ENCODE measurements at regions not wholly inside any gene's neighbourhood (a gene's known extent, or its start where the extent isn't known, plus 50 kb on each side); places are given as distances from the start of the nearest gene placed in this dataset.
"Not testable (repeated sequence)": the region's sequence is repeated elsewhere in the genome, so short reads cannot be mapped to it uniquely, and the experiment has no call there.

GRCh38 chr6:94144807-94145206 is 725.4 kb upstream of the EPHA7 start:
- intact Hi-C loops (cut with DNase I) = no loop called here
- no peak for DNase-seq (ENCODE audit: low spot score)

DNA sequence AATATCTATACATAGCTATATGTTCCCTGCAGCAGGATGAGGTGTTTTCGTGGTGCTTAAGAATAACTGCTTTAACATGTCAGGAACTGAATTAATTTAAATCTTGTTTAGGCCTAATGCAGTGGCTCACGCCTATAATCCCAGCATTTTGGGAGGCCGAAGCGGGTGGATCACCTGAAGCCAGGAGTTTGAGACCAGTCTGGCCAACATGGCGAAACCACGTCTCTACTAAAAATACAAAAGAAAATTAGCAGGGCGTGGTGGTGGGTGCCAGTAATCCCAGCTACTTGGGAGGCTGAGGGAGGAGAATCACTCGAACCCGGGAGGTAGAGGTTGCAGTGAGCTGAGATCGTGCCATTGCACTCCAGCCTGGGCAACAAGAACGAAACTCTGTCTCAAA is 717.8 kb upstream of the EPHA7 start:
- intact Hi-C loops (cut with DNase I); DNase-seq (ENCODE audit: low spot score): not testable (repeated sequence)

DNA sequence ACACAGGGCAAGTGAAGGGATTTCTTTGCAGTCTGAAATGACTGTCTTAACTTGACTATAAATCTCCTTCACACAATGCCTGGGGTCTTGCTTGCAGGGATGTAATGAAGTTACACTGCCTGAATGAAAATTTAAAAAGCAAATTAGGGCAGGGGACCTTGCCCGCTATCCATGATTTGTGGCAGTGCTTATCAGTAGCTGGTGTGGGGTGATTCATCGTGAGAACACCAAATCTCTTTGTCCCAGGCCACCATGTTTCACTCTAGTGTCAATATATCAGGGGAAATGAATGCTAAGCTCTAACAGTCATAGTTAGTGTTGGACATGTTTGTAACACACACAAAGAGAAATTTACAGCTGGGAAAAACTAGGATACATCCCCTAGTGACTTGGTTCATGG is 713.7 kb upstream of the EPHA7 start:
- DNase-seq (ENCODE audit: low spot score) = no peak
- intact Hi-C loops (cut with DNase I) = no loop called here

DNA sequence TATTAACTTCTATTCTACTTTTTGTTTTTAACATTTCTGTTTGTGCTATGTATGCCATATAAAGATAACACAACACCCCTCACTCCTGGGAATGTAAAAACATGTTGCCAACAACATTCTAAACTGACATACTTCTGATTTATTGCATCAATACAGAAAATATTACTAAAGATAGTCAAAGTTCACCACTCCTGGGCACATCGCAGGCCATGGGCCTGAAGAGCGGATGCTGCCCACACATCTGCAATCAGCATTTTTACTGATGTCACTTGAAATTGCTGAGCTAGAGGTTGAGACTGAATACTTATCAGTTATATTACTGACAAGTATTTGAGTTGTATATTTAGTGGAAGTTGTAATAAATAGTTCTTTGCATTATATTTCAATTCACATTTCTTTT is 711.9 kb upstream of the EPHA7 start:
- DNase-seq (ENCODE audit: low spot score) = no peak
- intact Hi-C loops (cut with DNase I) = no loop called here

DNA sequence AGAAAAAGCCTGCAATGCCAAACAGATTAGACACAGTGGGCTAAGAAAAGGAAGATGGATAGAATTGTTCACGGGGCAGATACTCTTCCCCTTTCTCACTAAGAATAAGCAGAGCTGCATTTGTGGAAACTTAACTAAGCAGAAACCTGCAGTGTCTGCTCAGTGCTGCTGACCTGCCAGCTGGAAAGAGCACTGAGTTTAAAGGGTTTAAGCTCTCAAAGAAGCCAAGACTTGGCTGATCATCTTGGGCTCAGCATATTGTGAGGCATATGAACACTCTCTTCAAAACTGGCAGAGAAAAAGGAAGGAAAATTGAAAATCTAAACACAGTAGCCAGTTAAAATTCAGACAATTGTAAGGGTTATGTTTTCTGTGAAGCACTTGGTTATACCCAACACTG is 711.1 kb upstream of the EPHA7 start:
- intact Hi-C loops (cut with DNase I) = no loop called here
- no peak for DNase-seq (ENCODE audit: low spot score)

DNA sequence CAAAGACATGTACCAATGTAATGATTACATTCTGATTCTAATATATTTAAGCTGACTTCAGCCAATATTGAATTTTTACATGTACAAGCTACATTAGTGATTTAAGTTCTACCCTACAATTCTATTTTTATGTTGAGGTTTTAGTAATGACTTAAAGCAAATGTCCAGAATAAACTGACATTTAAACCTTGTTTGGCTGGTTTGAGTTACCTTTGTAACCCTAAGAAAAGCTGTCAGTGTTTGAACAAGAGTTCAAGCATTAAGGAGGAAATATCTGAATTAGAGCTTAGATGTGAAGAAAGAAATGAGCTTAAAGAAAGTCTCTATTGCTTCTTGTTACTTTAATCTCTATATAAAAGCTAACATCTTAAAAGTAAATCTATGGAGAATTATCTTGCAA is 710.6 kb upstream of the EPHA7 start:
- intact Hi-C loops (cut with DNase I) = no loop called here
- DNase-seq (ENCODE audit: low spot score) = no peak

- DNase-seq (ENCODE audit: low spot score) = no peak
- intact Hi-C loops (cut with DNase I) = no loop called here
These were observed 708.4 kb upstream of the EPHA7 start for GRCh38 chr6:94127716-94128115.

- intact Hi-C loops (cut with DNase I) = no loop called here
- no peak for DNase-seq (ENCODE audit: low spot score)
These were observed 705.0 kb upstream of the EPHA7 start for GRCh38 chr6:94124333-94124732.

- intact Hi-C loops (cut with DNase I) = no loop called here
- no peak for DNase-seq (ENCODE audit: low spot score)
These were observed 701.7 kb upstream of the EPHA7 start for GRCh38 chr6:94121094-94121493.

DNA sequence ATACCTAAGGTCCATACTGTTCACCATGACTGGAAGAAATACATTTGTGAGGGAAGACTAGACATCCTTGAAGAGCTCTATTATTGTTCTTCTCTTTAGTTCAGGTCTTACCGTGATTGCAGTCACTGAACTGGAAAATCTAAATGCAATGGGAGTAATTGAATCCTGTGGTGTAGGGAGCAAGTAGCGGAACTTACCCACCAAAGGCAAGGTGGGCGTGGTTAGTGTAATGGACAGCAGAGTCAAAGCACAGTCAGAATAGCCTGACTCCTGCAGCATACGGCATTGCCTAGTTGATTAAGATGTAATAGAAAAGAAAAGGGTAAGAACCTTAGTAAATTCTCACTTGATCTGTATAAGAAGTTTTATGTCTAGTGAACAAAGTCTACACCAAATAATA is 679.7 kb upstream of the EPHA7 start:
- DNase-seq (ENCODE audit: low spot score) = no peak
- intact Hi-C loops (cut with DNase I) = no loop called here

DNA sequence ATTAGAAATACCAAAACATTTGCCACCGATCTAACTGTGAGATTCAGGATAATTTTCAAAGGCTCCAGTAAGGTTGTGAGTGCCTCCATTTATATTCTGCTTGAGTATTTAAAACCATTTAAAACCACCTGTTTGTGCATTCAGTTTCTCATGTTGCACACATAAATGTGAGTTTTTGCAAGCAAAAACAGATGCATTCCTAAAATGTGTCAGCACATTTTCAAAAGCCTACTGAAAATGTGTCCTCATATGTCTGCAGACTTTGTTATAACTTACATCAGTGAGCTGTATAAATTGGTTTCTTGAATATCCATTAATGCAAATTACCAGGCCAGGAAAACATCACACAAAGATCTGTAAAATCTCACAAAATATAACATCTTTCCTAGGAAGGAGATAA is 676.6 kb upstream of the EPHA7 start:
- intact Hi-C loops (cut with DNase I) = no loop called here
- DNase-seq (ENCODE audit: low spot score) = no peak

GRCh38 chr6:94089941-94090340 is 670.6 kb upstream of the EPHA7 start:
- DNase-seq (ENCODE audit: low spot score) = no peak
- intact Hi-C loops (cut with DNase I) = no loop called here

DNA sequence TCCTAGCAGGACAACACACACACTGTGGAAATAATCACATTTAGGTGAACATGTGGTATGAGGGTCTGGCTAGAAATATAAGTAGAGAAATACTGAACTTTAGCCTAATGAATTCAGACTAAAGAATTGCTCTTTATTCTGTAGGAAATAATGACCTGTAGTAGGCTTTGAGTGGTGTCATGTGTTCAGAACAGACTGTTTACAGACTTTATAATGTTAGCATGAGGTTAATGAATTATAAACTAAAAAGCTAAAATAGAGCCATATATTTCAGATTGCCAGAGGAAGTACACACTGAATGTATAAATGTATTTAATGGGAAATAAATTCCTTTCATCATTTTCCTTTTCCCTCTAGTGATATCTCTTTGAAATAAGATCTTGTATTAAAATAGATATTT is 669.5 kb upstream of the EPHA7 start:
- no peak for DNase-seq (ENCODE audit: low spot score)
- intact Hi-C loops (cut with DNase I) = no loop called here

GRCh38 chr6:94074764-94075163 is 655.4 kb upstream of the EPHA7 start:
- intact Hi-C loops (cut with DNase I) = no loop called here
- no peak for DNase-seq (ENCODE audit: low spot score)

- intact Hi-C loops (cut with DNase I) = no loop called here
- no peak for DNase-seq (ENCODE audit: low spot score)
These were observed 652.5 kb upstream of the EPHA7 start for GRCh38 chr6:94071835-94072234.

DNA sequence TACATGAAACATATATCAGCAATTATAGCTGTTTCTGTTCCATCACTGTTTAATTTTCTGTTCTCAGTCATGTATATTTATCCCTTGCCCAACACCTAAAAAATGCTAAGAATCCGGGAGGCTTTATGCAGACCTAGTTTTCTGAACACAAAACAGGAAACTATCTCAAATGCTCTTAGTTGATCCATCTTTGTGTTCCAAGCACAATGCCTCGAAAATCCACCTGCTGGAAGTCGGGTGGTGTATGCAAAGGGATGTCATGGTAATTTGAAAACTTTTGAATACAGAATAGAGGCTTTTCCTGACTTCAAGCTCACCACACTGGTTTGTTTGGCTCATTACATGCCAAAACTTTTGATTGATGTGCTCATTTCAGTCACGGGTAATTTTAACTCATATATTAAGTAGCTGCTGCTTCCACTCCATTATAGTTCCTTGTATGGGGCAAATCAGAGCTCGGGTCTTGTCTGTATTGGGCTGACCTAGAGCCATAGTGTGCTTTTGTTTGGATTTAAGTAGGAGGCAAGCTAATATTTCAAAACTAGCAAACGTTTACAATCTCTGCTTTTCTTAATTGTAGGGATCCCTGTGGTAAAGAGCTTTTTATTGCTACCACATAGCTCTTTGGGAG is 646.5 kb upstream of the EPHA7 start:
- intact Hi-C loops (cut with DNase I) = no loop called here
- no peak for DNase-seq (ENCODE audit: low spot score)

- intact Hi-C loops (cut with DNase I) = no loop called here
- no peak for DNase-seq (ENCODE audit: low spot score)
These were observed 633.4 kb upstream of the EPHA7 start for GRCh38 chr6:94052749-94053148.

DNA sequence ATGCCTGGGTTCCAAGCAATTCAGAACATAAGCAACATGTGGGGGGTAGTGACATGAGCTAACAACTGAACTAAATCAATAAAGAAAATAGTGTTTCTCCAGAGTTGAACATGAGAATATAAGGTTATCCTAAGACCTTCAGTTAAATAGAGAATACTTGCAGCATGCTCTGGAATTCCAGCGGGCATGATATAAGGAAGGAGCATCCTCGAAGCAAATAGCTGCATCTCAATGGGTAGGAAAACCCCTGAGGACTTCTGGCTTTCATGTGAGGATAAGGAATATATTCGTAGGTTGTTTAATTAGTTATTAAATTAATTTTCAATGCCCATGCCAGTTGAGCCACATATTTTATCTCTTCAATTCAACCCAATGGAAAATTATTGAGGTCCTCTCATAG is 631.2 kb upstream of the EPHA7 start:
- no peak for DNase-seq (ENCODE audit: low spot score)
- intact Hi-C loops (cut with DNase I) = no loop called here

DNA sequence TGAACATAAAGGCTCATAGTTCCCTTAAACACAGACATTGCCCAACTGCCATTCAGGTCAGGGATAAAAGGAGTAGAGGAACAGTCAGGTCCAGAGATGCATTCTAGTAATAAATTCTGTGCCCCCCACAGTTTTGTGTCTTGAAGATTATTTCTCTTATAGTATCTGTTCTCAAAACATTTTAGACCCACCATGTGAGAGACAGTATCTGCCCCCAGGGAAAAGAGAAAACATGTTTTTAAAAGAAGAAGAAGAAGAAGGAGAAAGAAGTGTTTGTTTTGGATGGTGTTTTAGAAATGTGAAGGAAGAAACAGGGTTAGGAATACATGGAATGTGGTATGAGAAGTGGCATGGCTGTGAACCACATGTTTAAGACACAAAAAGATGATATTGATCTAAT is 629.6 kb upstream of the EPHA7 start:
- DNase-seq (ENCODE audit: low spot score) = no peak
- intact Hi-C loops (cut with DNase I) = no loop called here

DNA sequence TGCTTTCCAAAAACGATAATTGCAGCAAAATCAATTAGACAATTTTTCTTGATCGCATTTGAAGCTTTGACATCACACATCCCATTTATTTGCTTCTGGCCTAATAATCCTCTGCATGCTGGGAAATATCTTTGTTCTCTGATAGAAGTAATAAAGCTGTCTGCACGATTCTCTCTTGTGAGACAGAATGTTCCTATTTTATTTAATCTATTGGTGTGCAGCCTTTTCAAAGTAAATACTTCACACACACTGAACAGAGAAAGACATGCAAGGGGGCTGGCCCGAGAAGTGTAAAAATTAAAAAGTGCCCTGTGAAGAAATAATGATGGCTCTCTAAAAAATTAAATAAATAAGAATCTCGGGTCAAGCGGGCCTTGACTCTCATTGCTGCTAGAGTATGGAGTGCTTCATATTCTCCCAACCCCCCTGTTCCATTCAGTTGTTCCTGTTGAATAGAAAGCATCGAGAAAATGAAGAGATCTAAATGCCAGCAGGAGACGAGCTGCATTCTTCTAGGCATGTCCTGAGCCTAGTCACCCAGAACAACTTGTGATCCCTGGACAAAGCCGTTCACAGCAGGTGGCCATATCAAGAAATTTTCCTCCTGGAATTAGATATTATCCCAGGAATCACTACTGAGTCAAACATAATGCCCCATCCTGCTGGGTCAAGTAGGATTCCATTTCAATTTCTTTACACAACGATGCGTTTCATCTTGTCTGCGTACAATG is 625.9 kb upstream of the EPHA7 start:
- DNase-seq (ENCODE audit: low spot score) = no peak
- intact Hi-C loops (cut with DNase I) = no loop called here

DNA sequence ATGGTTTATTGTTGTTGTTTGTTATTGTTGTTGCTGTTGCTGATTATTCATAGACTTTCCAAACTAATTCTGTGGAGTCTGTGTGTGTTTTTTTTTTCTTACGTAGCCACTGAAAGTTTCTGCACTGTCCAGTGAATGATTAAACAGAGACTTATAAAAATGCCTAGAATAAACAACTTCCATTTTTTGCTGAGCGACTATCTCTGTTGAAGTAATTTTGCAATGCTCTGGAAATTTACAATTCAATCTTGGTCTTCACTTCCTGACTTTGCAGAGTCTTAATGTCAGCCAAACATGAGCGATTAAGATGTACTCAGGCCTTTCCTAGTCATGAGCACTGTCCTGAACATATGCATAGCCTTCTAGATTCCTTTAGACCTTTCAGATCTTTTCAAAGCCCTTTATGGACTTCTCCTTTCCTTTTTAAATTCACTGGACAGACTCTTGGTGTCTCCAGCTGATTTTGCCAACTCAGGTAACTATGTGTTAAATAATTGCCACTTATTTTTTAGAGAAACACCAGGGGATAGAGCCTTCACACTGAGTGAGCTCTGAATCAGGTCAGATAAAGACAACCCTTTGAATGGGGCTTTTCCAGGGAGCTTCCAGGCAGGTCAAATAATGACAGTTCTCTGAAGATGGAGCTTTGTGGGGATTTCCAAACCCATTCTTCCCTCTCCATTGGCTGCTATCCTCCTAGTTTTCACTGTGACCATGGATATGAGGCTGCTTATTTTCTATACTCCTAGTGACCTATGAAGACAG is 622.8 kb upstream of the EPHA7 start:
- no peak for DNase-seq (ENCODE audit: low spot score)
- intact Hi-C loops (cut with DNase I) = no loop called here
